SK-N-SH (cell line): ENCODE measurements at regions not wholly inside any gene's neighbourhood (a gene's known extent, or its start where the extent isn't known, plus 50 kb on each side); places are given as distances from the start of the nearest gene placed in this dataset.

Experiments
- CTCF ChIA-PET: fragments of 300-600, 350-600 bp; formaldehyde crosslinking; extraction: SDS; loops from one replicate; lab custom pipeline; 2021; lab: Yijun Ruan, JAX
- POLR2A ChIA-PET: fragments of 350-600 bp; sonication (Branson Sonifier 250); formaldehyde crosslinking; extraction: SDS; loops from one replicate; lab custom pipeline; 2020; ENCODE audit warnings: antibody characterized with exemption, inconsistent platforms; lab: Yijun Ruan, JAX
- DNase-seq: peaks from one replicate; pipeline ENCODE4 v3.0.0; 2012
- H2AFZ ChIP-seq: fragments of 200-600 bp; sonication (generic); 2 replicates; pipeline ENCODE4 v1.8.1; 2016; ENCODE audit warnings: antibody characterized with exemption, mild to moderate bottlenecking, low read depth
- H3F3A ChIP-seq: fragments of 200-600 bp; sonication (generic); replicated peaks from 2 replicates; pipeline ENCODE3; 2016; ENCODE audit warnings: antibody characterized with exemption, mild to moderate bottlenecking; ENCODE audit not compliant: insufficient read depth
- H3K27ac ChIP-seq, 2 experiments: fragments of 200-500 bp in 1 of 2; fragments of 200-600 bp in 1 of 2; sonication (Bioruptor generic) in 1 of 2; sonication (generic), shearing (Covaris generic) in 1 of 2; 2 replicates each; pipeline versions ENCODE4 v1.5.1 to v1.6.1; 2014 to 2016; ENCODE audit warnings: low read depth in 2 of 2, inconsistent platforms in 1 of 2, low read length in 1 of 2, mild to moderate bottlenecking in 1 of 2, mixed read lengths in 1 of 2
- H3K27me3 ChIP-seq: fragments of 200-600 bp; sonication (generic), shearing (Covaris generic); 2 replicates; pipeline ENCODE4 v1.6.1; 2016; ENCODE audit warnings: mixed run types; ENCODE audit not compliant: insufficient read depth
- H3K36me3 ChIP-seq, 2 experiments: fragments of 200-500 bp in 1 of 2; fragments of 200-600 bp in 1 of 2; sonication (Bioruptor generic) in 1 of 2; sonication (generic) in 1 of 2; replicated peaks in 1 of 2; 2 replicates each; pipeline versions ENCODE3 to v1.5.1; 2014 to 2016; ENCODE audit warnings: low read length in 1 of 2, mild to moderate bottlenecking in 1 of 2; ENCODE audit not compliant: insufficient read depth in 2 of 2, control insufficient read depth in 1 of 2
- H3K4me1 ChIP-seq, 2 experiments: fragments of 200-500 bp in 1 of 2; fragments of 200-600 bp in 1 of 2; sonication (Bioruptor generic) in 1 of 2; sonication (generic), shearing (Covaris generic) in 1 of 2; 2 replicates each; pipeline versions ENCODE4 v1.5.1 to v1.6.1; 2014 to 2016; ENCODE audit warnings: low read depth in 1 of 2, low read length in 1 of 2, mixed run types in 1 of 2; ENCODE audit not compliant: insufficient read depth in 2 of 2, control insufficient read depth in 1 of 2
- H3K4me2 ChIP-seq: fragments of 200-600 bp; sonication (generic), shearing (Covaris generic); 2 replicates; pipeline ENCODE4 v1.6.1; 2017; ENCODE audit warnings: mixed run types
- H3K4me3 ChIP-seq, 2 experiments: fragments of 200-500 bp in 1 of 2; fragments of 200-600 bp in 1 of 2; sonication (Bioruptor generic) in 1 of 2; sonication (generic), shearing (Covaris generic) in 1 of 2; 2 replicates each; pipeline versions ENCODE4 v1.5.1 to v1.8.1; 2014 to 2016; ENCODE audit warnings: low read depth in 2 of 2, inconsistent platforms in 1 of 2, low read length in 1 of 2, mild to moderate bottlenecking in 1 of 2, mixed read lengths in 1 of 2, moderate library complexity in 1 of 2
- H3K79me2 ChIP-seq: fragments of 200-600 bp; sonication (generic); 2 replicates; pipeline ENCODE4 v1.8.1; 2017; ENCODE audit warnings: mild to moderate bottlenecking; ENCODE audit not compliant: insufficient read depth
- H3K9ac ChIP-seq: fragments of 200-600 bp; sonication (generic); 2 replicates; pipeline ENCODE4 v1.6.1; 2017; ENCODE audit warnings: mixed run types
- H3K9me2 ChIP-seq: fragments of 200-600 bp; sonication (generic); 2 replicates; pipeline ENCODE4 v1.6.1; 2017; ENCODE audit warnings: mixed run types
- H3K9me3 ChIP-seq: fragments of 200-600 bp; sonication (generic); 2 replicates; pipeline ENCODE4 v1.6.1; 2017; ENCODE audit warnings: mixed run types, mild to moderate bottlenecking, moderate library complexity
- H4K20me1 ChIP-seq: fragments of 200-600 bp; sonication (generic); 2 replicates; pipeline ENCODE4 v1.6.1; 2017; ENCODE audit warnings: mild to moderate bottlenecking, mixed run types; ENCODE audit not compliant: insufficient read depth
- EP300 ChIP-seq, 2 experiments: IDR thresholded peaks; 2 replicates each; pipeline versions ENCODE4 v1.4.0 to v1.6.1; 2012; ENCODE audit warnings: borderline replicate concordance in 1 of 2, low read depth in 1 of 2, low read length in 1 of 2
- FOXJ3 ChIP-seq: sonication (generic); formaldehyde crosslinking; IDR thresholded peaks from 2 replicates; pipeline ENCODE4 v1.5.1; 2020; ENCODE audit warnings: mild to moderate bottlenecking, missing genetic modification reagents
- GABPA ChIP-seq: IDR thresholded peaks from 2 replicates; pipeline ENCODE4 v1.4.0; 2012; ENCODE audit warnings: low read depth, mild to moderate bottlenecking
- JUND ChIP-seq: IDR thresholded peaks from 2 replicates; pipeline ENCODE4 v1.4.0; 2012
- NFIC ChIP-seq: IDR thresholded peaks from 2 replicates; pipeline ENCODE4 v1.4.0; 2012; ENCODE audit warnings: borderline replicate concordance
- NRF1 ChIP-seq: IDR thresholded peaks from 2 replicates; pipeline ENCODE4 v1.6.1; 2012; ENCODE audit warnings: low read depth, mild to moderate bottlenecking, low read length
- RAD21 ChIP-seq: IDR thresholded peaks from 2 replicates; pipeline ENCODE4 v1.6.1; 2012; ENCODE audit warnings: mild to moderate bottlenecking, low read length
- RXRA ChIP-seq: IDR thresholded peaks from 2 replicates; pipeline ENCODE4 v1.4.0; 2012; ENCODE audit warnings: low read depth, mild to moderate bottlenecking, borderline replicate concordance
- SIN3A ChIP-seq: IDR thresholded peaks from 2 replicates; pipeline ENCODE4 v1.6.1; 2012; ENCODE audit warnings: low read depth, mild to moderate bottlenecking, low read length, moderate library complexity, borderline replicate concordance
- SMC3 ChIP-seq: IDR thresholded peaks from 2 replicates; pipeline ENCODE4 v1.6.1; 2012; ENCODE audit warnings: low read depth, low read length, improper control_type of control experiment
- TCF12 ChIP-seq: IDR thresholded peaks from 2 replicates; pipeline ENCODE4 v1.4.0; 2012
- TEAD4 ChIP-seq: IDR thresholded peaks from 2 replicates; pipeline ENCODE4 v1.4.0; 2012; ENCODE audit warnings: mild to moderate bottlenecking, borderline replicate concordance; ENCODE audit not compliant: insufficient read depth
- USF1 ChIP-seq: IDR thresholded peaks from 2 replicates; pipeline ENCODE4 v1.4.0; 2012; ENCODE audit warnings: low read depth, borderline replicate concordance
- USF2 ChIP-seq: fragments of 150-350 bp; IDR thresholded peaks from 2 replicates; pipeline ENCODE4 v1.6.1; 2017; ENCODE audit warnings: antibody characterized with exemption, low read length, low read depth, borderline replicate concordance
- YY1 ChIP-seq: IDR thresholded peaks from 2 replicates; pipeline ENCODE4 v1.4.0; 2012; ENCODE audit warnings: low read depth, mild to moderate bottlenecking
- WGBS: methylation state at CpG from one replicate; pipeline ENCODE4 v1.1.6; 2017; ENCODE audit warnings: low lambda C conversion rate; 5-methylcytosine and 5-hydroxymethylcytosine counted together
- TF ChIP-seq, protein P1 (sequence below): IDR thresholded peaks from 2 replicates; pipeline ENCODE4 v1.4.0; 2012; ENCODE audit warnings: low read depth
- TF ChIP-seq, protein P2 (sequence below): fragments of 200-600 bp; sonication (generic); IDR thresholded peaks from 2 replicates; pipeline ENCODE4 v1.6.1; 2017; ENCODE audit warnings: antibody characterized with exemption, mild to moderate bottlenecking, moderate library complexity

DNA sequence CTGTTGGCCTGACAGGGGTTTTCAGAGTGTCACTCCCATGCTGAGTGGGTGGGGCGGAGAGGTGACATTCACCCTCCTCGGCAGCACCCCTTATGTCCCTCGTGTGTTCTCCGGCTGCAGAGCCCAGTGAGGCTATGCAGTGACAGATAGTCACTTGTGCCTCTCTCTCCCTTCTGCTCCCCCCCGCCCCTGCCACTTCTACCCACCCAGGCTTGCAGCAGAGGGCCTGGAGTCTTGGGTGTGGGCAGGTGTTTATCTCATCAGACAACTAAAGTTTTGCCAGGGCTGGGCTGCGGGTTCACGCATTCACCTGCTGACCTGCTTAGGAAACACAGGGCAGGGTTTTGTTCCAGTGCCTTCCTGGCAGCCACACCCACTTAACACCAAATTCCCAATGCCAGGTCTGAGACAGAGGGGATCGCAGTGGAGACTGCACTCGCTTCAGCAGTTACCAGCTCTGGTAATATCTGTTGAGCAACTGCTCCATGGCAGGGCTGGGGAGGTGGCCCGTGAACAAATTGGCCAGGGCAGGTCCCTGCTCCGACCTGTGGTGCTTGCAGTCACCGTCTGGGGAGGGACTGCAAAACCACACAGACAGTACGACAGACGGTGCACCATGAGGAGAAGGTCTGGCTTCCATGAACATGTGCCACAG lies 50.5 kb upstream of the ADA2 start:
- H3K27ac ChIP-seq = no peak overlapping the region
- H4K20me1 ChIP-seq = no peaks in the 10 kb centered on the region
- ChIA-PET POLR2A (interaction anchor here (0.8 kb wide), 1 partner anchor 40 kb away, joined by 3 read pairs; no protein-coding TSS in a partner anchor), CTCF (interaction anchor here (1.1 to 1.5 kb wide), 2 partner anchors 98 to 212 kb away, joined by 3 to 6 read pairs; no protein-coding TSS in a partner anchor)
- no peaks in the 10 kb centered on the region for H3K9me3 ChIP-seq
- peaks cover 2 to 7% of the 10 kb centered on the region in 2 experiments; a peak in 2 of 4 replicates for H3K4me1 ChIP-seq
- no peaks in the 10 kb centered on the region for H3K36me3 ChIP-seq
- no peaks in the 10 kb centered on the region for H3F3A ChIP-seq
- no peaks in the 10 kb centered on the region for H3K79me2 ChIP-seq
- WGBS = 16% methylated on average over 10 of the region's 14 CpGs
- H3K9ac ChIP-seq = no peak overlapping the region
- TF ChIP-seq SMC3 (no peak), NRF1 (no peak), RXRA (no peak), RAD21 (no peak), USF1 (no peak), SIN3A (no peak), YY1 (no peak), NFIC (no peak), GABPA (no peak), FOXJ3 (CRISPR knock-in tag) (no peak), EP300 (IDR thresholded peaks at IDR 0.05; ENCODE audit: borderline replicate concordance in 1 of 2, low read depth in 1 of 2, low read length in 1 of 2) (no peak), JUND (no peak), TEAD4 (no peak), USF2 (no peak), TCF12 (no peak)
- TF ChIP-seq, protein P1, sequence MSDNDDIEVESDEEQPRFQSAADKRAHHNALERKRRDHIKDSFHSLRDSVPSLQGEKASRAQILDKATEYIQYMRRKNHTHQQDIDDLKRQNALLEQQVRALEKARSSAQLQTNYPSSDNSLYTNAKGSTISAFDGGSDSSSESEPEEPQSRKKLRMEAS = no peak
- TF ChIP-seq, protein P2, sequence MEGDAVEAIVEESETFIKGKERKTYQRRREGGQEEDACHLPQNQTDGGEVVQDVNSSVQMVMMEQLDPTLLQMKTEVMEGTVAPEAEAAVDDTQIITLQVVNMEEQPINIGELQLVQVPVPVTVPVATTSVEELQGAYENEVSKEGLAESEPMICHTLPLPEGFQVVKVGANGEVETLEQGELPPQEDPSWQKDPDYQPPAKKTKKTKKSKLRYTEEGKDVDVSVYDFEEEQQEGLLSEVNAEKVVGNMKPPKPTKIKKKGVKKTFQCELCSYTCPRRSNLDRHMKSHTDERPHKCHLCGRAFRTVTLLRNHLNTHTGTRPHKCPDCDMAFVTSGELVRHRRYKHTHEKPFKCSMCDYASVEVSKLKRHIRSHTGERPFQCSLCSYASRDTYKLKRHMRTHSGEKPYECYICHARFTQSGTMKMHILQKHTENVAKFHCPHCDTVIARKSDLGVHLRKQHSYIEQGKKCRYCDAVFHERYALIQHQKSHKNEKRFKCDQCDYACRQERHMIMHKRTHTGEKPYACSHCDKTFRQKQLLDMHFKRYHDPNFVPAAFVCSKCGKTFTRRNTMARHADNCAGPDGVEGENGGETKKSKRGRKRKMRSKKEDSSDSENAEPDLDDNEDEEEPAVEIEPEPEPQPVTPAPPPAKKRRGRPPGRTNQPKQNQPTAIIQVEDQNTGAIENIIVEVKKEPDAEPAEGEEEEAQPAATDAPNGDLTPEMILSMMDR = no peak
- no peak overlapping the region for H3K4me2 ChIP-seq
- H3K9me2 ChIP-seq = no peaks in the 10 kb centered on the region
- no peak overlapping the region for H3K4me3 ChIP-seq
- DNase-seq = no peak
- no peaks in the 10 kb centered on the region for H3K27me3 ChIP-seq
- H2AFZ ChIP-seq = no peak overlapping the region
